Activated CD4-positive, alpha-beta T cell treated with anti-CD3 and anti-CD28 coated beads, Interleukin-2, amount 50 U/mL, for 48 hours (primary cell): ENCODE measurements at regions not wholly inside any gene's neighbourhood (a gene's known extent, or its start where the extent isn't known, plus 50 kb on each side); places are given as distances from the start of the nearest gene placed in this dataset.
"Not testable (repeated sequence)": the region's sequence is repeated elsewhere in the genome, so short reads cannot be mapped to it uniquely, and the experiment has no call there.

Source experiments
- DNase-seq, 2 experiments: peaks; one replicate each; pipeline ENCODE4 v3.0.0-alpha.2; 2020

GRCh38 chr4:183816077-183816476, 89.0 kb upstream of the STOX2 start:
- no peak for DNase-seq

DNA sequence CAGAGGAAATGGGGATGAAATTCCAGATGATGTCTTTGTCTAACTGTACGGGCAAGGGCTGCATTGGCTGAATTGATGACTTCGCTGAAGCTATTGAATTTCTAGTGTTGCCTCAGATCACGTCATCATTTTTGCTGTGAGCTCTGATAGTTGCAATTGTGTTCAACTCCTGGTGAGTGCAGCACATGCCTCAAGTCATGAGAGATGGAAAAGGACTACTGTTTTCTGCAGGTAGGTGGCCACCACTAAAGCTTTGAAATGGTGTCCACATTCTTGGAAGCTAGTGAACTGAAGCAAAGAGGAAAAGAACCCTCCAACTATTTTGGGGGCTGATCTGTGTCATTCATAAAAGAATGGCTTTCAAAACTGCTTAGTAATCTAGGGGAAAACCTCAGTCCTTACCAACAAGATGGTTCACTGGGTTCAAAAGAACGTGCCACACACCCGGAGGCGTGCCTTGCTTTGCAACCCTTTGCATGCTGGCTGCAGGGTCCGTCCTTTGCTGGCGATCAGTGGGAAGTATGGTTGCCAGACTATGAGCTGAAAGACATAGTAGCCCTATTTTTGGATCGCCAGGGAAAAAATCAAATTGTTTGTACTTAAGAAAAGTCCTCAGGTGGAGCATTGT, 88.1 kb upstream of the STOX2 start:
- DNase-seq: no peak

- DNase-seq: not testable (repeated sequence)
These were observed 86.5 kb upstream of the STOX2 start for GRCh38 chr4:183818591-183818990.

GRCh38 chr4:183821076-183821853, 83.8 kb upstream of the STOX2 start:
- no peak for DNase-seq

GRCh38 chr4:183823434-183823833, 81.7 kb upstream of the STOX2 start:
- no peak for DNase-seq

GRCh38 chr4:183825346-183825745, 79.8 kb upstream of the STOX2 start:
- DNase-seq: no peak

DNA sequence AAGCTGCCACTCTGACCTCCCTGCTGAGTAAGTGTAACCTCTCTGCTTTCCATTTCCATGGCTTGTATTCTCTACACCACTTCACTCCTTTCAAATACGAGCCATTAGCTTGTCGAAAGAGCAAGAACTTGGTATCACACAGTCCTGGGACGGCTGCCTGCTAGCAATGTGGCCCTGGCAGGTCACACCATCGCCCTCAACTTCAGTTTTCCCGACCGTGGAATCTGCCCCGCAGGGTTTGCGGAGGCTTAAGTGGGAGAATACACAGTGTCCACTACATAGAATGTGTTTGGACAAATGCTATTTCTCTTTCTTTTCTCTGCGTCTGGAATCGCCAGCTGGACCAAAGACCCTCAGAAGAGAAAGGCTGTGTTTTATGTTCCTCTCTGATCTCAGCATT, 78.6 kb upstream of the STOX2 start:
- DNase-seq: no peak

- no peak for DNase-seq
These were observed 77.0 kb upstream of the STOX2 start for GRCh38 chr4:183828125-183828524.

DNA sequence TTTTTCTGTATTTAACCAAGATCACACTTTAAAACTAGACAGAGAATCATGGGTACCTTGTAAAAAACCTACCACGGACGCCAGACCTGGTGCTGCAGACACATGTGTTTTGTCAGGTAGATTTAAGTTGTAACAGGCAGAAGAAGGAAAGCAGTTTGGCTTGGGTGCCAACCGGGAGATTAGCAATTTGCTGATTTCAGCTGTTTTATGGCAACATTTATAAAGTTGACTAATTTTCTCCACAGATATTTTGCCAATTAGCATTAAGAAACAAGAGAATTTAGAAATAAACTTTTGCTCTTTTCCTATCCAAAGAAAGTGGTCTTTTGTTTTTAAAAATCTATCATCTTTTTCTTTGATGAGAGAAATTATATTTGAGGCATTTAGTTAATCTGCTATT, 76.3 kb upstream of the STOX2 start:
- DNase-seq: no peak

GRCh38 chr4:183830438-183830985, 74.6 kb upstream of the STOX2 start:
- no peak for DNase-seq

- no peak for DNase-seq
These were observed 74.1 kb upstream of the STOX2 start for GRCh38 chr4:183831026-183831446.

DNA sequence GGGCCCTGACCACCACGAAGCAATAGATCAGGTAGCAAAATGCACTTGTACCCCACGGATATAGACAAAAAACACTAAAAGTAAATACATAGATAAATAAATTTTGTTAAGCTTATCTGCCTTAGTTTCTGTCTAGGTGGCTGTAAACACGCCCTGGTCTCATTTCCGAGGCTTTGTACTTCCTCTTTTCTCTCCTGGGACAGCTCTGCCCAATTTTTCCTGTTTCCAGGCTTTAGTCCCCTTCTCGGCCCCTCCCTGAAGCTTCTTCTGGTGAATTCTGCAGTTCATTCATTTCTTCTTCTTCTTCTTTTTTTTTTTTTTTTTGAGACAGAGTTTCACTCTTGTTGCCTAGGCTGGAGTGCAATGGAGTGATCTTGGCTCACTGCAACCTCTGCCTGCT, 73.4 kb upstream of the STOX2 start:
- no peak for DNase-seq

GRCh38 chr4:183832776-183833450, 72.2 kb upstream of the STOX2 start:
- DNase-seq: no peak

DNA sequence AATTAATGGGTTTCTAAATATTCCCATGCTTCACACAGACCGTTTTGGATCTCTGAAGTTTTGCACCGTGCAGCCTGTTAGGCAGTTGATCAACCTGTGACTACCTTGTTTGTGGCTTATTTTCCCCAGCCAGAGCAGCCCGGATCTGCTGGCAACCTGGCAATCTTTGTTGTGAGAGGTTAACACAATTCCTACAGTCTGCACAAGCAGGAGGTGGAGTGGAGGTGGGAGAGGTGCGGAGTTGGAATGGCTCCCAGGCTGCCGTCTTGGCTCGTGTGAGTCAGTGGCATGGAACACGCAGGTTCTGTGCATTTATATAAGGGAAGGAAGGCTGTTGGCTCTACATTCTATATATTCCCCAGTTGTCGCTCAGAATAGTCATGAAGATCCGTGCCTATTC, 70.9 kb upstream of the STOX2 start:
- no peak for DNase-seq

- no peak for DNase-seq
These were observed 67.9 kb upstream of the STOX2 start for GRCh38 chr4:183837222-183837621.

- DNase-seq: no peak
These were observed 66.0 kb upstream of the STOX2 start for GRCh38 chr4:183838987-183839712.

DNA sequence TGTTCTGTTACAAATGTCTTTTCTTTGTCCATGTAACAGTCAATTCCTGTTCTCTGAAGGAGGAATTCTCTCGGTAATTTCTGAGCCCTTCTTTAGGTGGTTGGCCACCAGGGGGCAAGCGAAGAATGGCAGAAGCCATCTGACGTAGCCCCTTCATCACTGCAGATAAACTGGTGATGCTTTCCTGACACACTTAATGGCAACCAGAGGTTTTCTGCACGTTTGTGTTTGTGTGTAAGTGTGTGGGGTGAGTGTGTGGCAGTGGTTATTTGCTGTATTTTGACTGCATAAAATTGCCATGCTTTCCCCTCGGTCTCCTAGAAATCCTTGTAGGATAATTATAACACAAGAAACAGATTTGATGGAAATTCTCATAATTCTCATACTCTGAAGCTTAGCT, 64.8 kb upstream of the STOX2 start:
- DNase-seq: peak; percentile 70 to 79

GRCh38 chr4:183841001-183841400, 64.1 kb upstream of the STOX2 start:
- no peak for DNase-seq

DNA sequence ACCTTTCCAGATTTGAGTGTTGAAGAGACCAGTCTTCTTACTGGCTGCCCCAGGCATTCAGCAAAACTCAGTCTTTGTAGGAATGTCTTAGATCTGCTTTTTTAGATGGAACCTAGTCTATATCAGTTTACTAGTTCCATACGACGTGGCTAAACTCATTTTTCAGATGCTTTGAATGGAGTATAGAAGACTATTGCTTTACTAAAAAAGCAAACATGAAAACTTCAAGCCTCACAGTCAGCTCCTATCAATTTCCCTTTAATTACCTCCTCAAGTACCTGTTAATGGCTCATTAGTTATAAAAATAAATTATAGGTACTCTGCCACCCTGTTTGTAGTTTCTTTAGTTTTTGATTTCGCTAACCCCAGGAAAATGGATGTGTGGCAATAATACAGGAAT, 63.0 kb upstream of the STOX2 start:
- no peak for DNase-seq

- no peak for DNase-seq
These were observed 61.8 kb upstream of the STOX2 start for GRCh38 chr4:183843248-183843671.

- no peak for DNase-seq
These were observed 58.2 kb upstream of the STOX2 start for GRCh38 chr4:183846951-183847350.

- no peak for DNase-seq
These were observed 56.3 kb upstream of the STOX2 start for GRCh38 chr4:183848805-183849204.

DNA sequence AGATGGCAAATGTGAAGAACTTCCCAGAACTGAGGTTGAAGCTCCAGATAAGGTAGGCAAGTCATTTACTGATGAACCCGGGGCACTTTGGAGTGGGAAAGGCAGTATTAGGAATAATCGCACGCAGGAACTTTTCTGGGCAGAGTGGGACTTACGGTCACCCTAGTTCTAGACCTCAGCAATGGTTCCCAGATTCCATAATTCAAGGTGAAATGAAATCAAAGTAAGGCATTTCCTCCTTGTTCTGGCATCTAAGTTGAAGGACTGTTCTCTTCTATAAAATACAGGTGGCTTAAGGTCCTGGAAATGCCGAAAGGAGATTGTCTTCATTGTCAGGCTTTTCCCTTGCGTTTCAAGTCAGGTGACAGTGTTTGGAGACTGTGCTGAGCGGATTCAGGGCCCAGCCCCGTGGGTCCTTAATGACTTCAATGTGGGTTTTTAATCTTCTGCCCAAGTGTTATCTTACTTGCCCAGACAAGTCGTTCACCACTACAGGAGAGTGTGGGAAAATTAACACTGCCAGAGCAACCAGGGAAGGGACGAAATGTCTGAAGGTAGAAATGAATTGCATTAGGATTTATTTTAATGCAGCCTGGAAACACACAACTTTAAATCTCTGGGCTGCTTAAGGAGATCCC, 52.1 kb upstream of the STOX2 start:
- DNase-seq: no peak
